NCI-H2227 treated with DMSO at 0.1 percent for 48 hours (cell line): ENCODE measurements at regions not wholly inside any gene's neighbourhood (a gene's known extent, or its start where the extent isn't known, plus 50 kb on each side); places are given as distances from the start of the nearest gene placed in this dataset.

ENCODE experiments used
- DNase-seq: peaks from one replicate; lab custom pipeline; 2025; lab: John Stamatoyannopoulos, UW

GRCh38 chr13:109858319-109858718 is 71.9 kb upstream of the IRS2 start:
- no peak for DNase-seq

DNA sequence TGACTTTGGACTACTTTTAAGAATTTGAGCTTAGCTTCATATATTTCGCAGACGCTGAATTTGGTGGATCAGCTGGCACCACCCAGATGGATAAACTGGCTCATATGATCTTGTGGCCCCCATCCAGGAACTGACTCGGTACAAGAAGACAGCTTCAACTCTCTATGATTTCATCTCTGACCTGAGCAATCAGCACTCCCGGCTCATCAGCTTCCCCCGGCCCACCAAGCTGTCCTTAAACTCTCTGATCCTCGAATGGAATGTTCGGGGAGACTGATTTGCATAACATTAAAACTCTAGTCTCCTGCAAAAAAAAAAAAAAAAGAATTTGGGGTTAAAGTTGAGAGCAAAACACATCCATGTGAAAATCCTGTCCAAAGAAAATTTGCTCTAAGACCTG is 71.4 kb upstream of the IRS2 start:
- DNase-seq, result no peak

DNA sequence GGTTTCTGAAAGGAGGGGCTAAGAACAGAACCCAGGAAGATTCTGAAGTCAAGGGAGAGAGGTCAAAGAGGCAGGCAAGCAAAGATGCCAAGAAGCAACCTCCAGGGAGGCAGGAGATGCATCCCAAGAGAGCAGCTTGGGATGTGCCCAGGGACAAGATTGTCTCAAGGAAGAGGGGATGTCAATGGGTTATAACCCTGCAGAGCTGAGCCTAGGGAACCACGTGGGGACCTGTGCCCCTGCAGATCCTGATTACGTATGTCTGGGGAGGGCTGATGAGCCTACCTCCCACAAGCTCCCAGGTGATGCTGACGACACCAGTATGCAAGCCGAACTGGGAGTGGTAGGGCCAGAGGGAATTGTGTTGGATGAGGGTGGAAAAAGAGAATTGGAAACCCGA is 70.9 kb upstream of the IRS2 start:
- DNase-seq, result no peak

- DNase-seq, result no peak
These were observed 70.0 kb upstream of the IRS2 start for GRCh38 chr13:109856350-109856749.

GRCh38 chr13:109853153-109853552 is 66.8 kb upstream of the IRS2 start:
- DNase-seq, result no peak

DNA sequence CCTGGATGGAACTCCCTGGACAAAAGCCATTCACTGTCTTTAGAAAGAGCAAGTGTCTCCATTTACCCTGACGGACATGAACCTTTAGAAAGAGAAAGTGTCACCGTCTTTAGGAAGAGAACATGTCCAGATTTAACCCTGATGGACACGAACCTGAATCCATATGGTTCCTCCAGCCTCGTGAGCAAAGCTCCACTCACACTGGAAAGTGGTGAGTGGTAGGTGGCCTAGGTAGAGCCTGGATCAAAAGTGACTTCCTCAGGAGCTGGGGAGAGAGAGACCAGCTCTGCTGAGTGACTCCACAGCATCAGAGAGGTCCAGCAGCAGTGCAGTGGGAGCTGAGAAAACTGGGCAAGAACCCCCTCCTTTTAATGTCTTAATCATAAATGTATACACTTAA is 59.8 kb upstream of the IRS2 start:
- no peak for DNase-seq

DNA sequence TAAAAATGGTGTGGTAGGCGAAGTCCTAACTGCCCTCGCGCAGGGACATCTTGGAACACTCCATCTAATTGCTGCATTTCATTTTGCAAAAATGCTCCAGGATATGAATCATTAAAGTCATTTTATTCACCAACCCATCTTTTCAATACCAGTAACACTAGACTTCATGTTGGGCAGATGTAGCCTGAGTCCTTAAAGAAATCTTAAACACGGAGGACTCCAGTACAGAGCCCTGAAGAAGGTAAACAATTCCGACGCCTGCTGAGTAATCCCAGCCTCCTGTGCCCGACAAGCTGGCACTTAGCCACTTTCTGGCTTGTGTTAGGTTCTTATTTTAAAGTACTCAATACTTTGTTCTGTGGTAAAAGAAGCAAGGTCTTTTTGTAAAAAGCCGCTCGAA is 58.0 kb upstream of the IRS2 start:
- DNase-seq, result no peak

DNA sequence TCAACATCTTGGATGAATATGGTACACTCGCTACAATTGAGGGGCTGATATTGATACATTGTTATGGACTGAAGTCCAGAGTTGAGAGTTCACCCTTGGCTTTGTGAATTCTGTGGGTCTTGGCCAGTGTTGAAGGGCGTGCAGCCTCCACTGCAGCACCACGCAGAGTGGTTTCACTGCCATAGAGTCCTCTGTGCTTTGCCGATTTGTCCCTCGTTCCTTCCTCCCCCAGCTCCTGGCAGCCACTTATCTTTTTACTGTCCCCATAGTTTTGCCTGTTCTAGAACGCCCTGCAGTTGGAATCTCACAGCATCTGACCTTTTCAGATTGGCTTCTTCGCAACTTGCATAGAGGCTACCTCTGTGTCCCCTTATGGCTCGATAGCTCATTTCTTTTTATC is 57.3 kb upstream of the IRS2 start:
- DNase-seq, result no peak

DNA sequence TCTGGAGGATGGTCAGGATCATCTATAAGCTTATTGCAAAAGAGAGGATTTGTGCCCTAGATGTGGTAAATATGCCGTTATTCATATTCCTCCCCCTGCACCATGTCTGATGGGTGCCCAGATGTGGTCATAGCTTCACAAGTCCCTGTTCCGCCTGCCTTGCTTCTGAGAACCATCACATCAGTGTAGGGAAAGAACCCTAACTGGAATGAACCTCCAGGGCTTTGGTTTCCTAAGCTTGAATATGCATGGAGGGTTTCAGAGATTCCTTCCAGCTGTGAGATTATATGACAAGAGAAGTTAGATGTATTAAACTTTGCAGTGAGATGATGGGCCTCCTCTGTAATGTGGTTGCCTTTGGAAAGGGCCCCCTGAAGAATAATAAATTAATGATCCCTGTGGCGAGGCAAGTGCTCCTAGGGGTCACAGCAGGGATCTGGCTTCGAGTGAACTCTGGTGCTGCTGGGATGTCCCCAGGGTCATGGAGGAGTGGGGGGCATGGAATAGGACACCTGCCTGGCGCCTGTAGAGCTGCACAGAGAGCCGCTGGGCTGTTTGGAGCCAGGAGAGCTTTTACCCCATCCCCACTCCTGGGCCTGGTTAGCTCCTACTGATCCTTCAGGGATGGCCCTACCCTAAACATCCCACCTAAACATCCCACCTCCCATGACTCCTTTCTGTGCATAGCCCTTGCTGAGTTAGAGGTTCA is 56.0 kb upstream of the IRS2 start:
- no peak for DNase-seq

DNA sequence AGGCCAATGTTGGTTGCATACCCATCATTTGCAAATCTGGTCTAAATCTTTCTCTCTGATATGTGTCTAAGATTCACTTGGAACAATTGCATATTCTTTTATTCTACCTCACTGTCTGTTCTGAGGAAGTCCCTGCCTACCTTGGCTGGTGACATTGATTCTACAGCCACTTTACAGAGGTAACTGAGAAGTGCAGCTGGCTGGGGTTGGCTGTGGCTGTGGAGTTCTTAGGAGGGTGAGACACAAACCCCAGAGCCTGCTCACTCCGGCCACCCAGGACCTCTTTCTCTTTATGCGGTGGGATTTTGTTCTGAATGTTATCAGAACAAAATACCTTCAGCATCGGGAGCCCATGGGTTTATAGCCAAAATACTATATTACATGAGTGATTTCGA is 54.5 kb upstream of the IRS2 start:
- DNase-seq, result no peak

DNA sequence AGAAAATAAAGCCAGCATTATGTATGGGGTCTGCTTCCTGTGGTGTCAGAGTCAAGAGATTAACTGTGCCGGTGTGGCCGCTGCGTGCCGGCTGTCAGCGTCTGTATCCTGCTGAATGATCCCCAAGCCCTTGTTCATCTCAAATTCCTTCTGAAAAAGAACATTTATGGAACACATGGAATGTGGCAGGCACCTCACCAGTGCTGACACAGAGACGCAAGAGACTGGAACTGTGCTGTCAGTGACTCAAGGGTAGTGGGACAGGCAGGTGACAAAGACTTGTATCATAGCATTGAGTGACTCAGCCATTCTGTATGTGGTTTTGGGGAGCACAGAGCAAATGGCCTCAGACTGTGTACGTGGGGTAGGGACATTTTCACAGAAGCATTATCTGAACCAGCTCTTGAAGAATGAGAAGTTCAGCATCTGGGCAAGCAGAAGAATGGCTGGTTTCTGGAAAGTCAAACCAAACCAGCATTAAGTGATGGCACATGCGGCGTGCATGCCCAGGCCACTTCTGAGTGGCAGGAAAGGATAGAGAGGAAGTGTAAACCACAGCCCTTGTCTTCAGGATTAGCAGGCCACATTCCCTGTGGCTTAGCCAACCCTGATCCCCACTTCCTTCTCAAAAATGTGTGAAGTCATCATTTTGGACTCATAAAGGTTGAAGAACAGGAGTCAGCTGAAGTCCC is 54.0 kb upstream of the IRS2 start:
- no peak for DNase-seq

DNA sequence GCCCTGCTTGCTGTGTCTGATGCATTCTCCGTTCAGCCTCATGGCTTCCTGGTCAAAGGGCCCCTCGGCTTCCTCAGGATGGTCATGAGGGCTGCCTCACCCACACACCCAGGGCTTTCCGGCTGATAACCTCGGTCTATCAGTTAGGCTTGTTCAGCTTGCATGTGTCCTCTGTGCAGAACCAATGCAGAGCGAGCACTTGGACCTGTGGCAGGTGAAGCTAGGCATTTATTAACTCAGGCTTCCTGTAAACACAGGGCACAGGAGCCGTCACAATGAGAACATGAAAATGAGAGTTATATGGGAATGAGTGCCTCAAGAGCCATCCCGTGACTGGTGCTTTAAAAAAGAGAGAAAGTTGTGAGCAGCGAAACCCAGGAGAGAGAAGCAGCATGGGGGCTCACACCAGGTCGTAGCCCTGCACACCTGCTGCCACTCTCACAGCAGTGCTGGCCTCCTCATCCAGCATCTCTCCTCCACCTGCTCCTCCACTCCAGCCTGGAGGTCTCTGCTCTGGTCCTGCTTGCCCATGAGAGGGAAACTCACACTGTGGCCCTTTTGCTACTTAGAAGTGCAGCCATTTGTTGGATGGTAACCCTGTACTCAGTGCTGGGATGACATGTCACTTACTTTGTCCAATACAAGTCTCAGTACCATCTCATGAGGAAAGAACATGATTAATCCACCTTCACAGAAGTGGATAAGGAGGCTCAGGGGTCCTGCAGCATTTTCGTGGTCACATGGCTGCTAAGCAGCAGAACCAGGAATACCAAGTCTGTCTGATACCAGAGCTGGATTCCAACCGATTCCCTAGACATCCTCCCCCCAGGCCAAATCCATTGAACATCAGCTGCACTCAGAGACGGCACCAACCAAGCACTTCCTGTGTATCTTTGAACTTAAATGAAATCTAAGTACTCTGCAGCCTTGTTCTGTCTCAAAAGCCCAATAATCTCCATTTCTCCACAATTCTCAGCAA is 50.5 kb upstream of the IRS2 start:
- DNase-seq, result no peak
